Hepatocyte (in vitro differentiated cells): ENCODE measurements at regions not wholly inside any gene's neighbourhood (a gene's known extent, or its start where the extent isn't known, plus 50 kb on each side); places are given as distances from the start of the nearest gene placed in this dataset.

Experiments used
- DNase-seq: peaks from one replicate; pipeline ENCODE4 v3.0.0-alpha.2; 2016; ENCODE audit warnings: low spot score
- H2AFZ ChIP-seq: fragments of 200-600 bp; sonication (generic); 2 replicates; pipeline ENCODE4 v1.6.0; 2016; ENCODE audit warnings: antibody characterized with exemption, mild to moderate bottlenecking
- H3K27ac ChIP-seq: fragments of 200-600 bp; sonication (generic); 2 replicates; pipeline ENCODE4 v1.5.1; 2016; ENCODE audit warnings: mild to moderate bottlenecking
- H3K27me3 ChIP-seq: fragments of 200-600 bp; sonication (generic); 2 replicates; pipeline ENCODE4 v1.6.1; 2016
- H3K36me3 ChIP-seq: fragments of 200-600 bp; sonication (generic); replicated peaks from 2 replicates; pipeline ENCODE4 v1.5.1; 2016; ENCODE audit warnings: low read depth; ENCODE audit not compliant: insufficient read depth
- H3K4me1 ChIP-seq: fragments of 200-600 bp; sonication (generic); 2 replicates; pipeline ENCODE4 v1.5.1; 2016; ENCODE audit warnings: mild to moderate bottlenecking, moderate library complexity; ENCODE audit not compliant: insufficient read depth
- H3K4me2 ChIP-seq: fragments of 200-600 bp; sonication (generic); 2 replicates; pipeline ENCODE4 v1.6.0; 2016
- H3K4me3 ChIP-seq: fragments of 200-600 bp; sonication (generic); 2 replicates; pipeline ENCODE4 v1.5.1; 2016; ENCODE audit warnings: mild to moderate bottlenecking
- H3K79me2 ChIP-seq: fragments of 200-600 bp; sonication (generic); 2 replicates; pipeline ENCODE4 v1.6.0; 2017; ENCODE audit warnings: mild to moderate bottlenecking
- H3K9me2 ChIP-seq: fragments of 200-600 bp; sonication (generic); replicated peaks from 2 replicates; pipeline ENCODE4 v1.6.0; 2017; ENCODE audit warnings: mild to moderate bottlenecking; ENCODE audit not compliant: insufficient read depth
- H3K9me3 ChIP-seq: fragments of 200-600 bp; sonication (generic); 2 replicates; pipeline ENCODE4 v1.5.1; 2016; ENCODE audit warnings: low read depth, mild to moderate bottlenecking
- H4K20me1 ChIP-seq: fragments of 200-600 bp; sonication (generic); 2 replicates; pipeline ENCODE4 v1.6.0; 2016; ENCODE audit warnings: mild to moderate bottlenecking; ENCODE audit not compliant: insufficient read depth, poor library complexity, severe bottlenecking
- CTCF ChIP-seq: fragments of 200-600 bp; sonication (generic); IDR thresholded peaks from 2 replicates; pipeline ENCODE4 v1.5.1; 2016; ENCODE audit warnings: antibody characterized with exemption, mild to moderate bottlenecking; ENCODE audit not compliant: poor library complexity
- EZH2 ChIP-seq: fragments of 200-600 bp; sonication (generic); IDR thresholded peaks from 2 replicates; pipeline ENCODE4 v1.6.1; 2016; ENCODE audit warnings: antibody characterized with exemption, mild to moderate bottlenecking, borderline replicate concordance
- EZH2phosphoT487 ChIP-seq: fragments of 200-600 bp; sonication (generic); IDR thresholded peaks from one replicate; pipeline ENCODE4 v1.6.1; 2018; ENCODE audit warnings: antibody characterized with exemption, mild to moderate bottlenecking, low read depth, moderate library complexity; ENCODE audit not compliant: unreplicated experiment, severe bottlenecking
- WGBS: methylation state at CpG from one replicate; pipeline ENCODE4 v1.1.6; 2016; ENCODE audit warnings: low lambda C conversion rate; ENCODE audit errors: missing lambda C conversion rate; 5-methylcytosine and 5-hydroxymethylcytosine counted together

GRCh38 chr2:180604077-180604476 is 376.3 kb upstream of the UBE2E3 start:
- no peaks in the 10 kb centered on the region for H3K9me3 ChIP-seq
- H3K4me3 ChIP-seq, result no peak overlapping the region
- no peak overlapping the region for H3K27ac ChIP-seq
- WGBS, result 38% methylated on average over 4 of the region's 4 CpGs
- no peaks in the 10 kb centered on the region for H3K4me1 ChIP-seq
- no peaks in the 10 kb centered on the region for H3K79me2 ChIP-seq
- peak; percentile 32 for TF ChIP-seq CTCF
- TF ChIP-seq EZH2phosphoT487, result no peak
- no peak overlapping the region for H3K4me2 ChIP-seq
- no peaks in the 10 kb centered on the region for H3K36me3 ChIP-seq
- no peaks in the 10 kb centered on the region for H4K20me1 ChIP-seq
- peak; percentile 14 for DNase-seq
- H2AFZ ChIP-seq, result no peak overlapping the region
- no peaks in the 10 kb centered on the region for H3K9me2 ChIP-seq
- no peaks in the 10 kb centered on the region for H3K27me3 ChIP-seq

GRCh38 chr2:180601016-180601415 is 379.4 kb upstream of the UBE2E3 start:
- Histone ChIP-seq H3K4me2 (no peak overlapping the region), H3K9me3 (no peaks in the 10 kb centered on the region), H2AFZ (no peak overlapping the region), H4K20me1 (no peaks in the 10 kb centered on the region), H3K27ac (no peak overlapping the region), H3K36me3 (no peaks in the 10 kb centered on the region), H3K9me2 (no peaks in the 10 kb centered on the region), H3K4me3 (no peak overlapping the region), H3K79me2 (no peaks in the 10 kb centered on the region), H3K27me3 (no peaks in the 10 kb centered on the region), H3K4me1 (no peaks in the 10 kb centered on the region)
- TF ChIP-seq EZH2phosphoT487, result no peak
- TF ChIP-seq CTCF, result no peak
- TF ChIP-seq EZH2, result no peak
- DNase-seq, result no peak
- 70% methylated on average over 1 of the region's 1 CpG for WGBS

GRCh38 chr2:180599804-180600203 is 380.6 kb upstream of the UBE2E3 start:
- Histone ChIP-seq H3K27ac (no peak overlapping the region), H3K9me2 (no peaks in the 10 kb centered on the region), H2AFZ (no peak overlapping the region), H3K4me3 (no peak overlapping the region), H4K20me1 (no peaks in the 10 kb centered on the region), H3K9me3 (no peaks in the 10 kb centered on the region), H3K4me1 (no peaks in the 10 kb centered on the region), H3K27me3 (no peaks in the 10 kb centered on the region), H3K4me2 (no peak overlapping the region), H3K36me3 (no peaks in the 10 kb centered on the region), H3K79me2 (no peaks in the 10 kb centered on the region)
- TF ChIP-seq CTCF, result no peak
- TF ChIP-seq EZH2, result no peak
- TF ChIP-seq EZH2phosphoT487, result no peak
- WGBS, result 54% methylated on average over 4 of the region's 4 CpGs
- no peak for DNase-seq

GRCh38 chr2:180597179-180597578 is 383.2 kb upstream of the UBE2E3 start:
- Histone ChIP-seq H3K4me1 (no peaks in the 10 kb centered on the region), H2AFZ (no peak overlapping the region), H4K20me1 (no peaks in the 10 kb centered on the region), H3K4me3 (no peak overlapping the region), H3K27ac (no peak overlapping the region), H3K4me2 (no peak overlapping the region), H3K79me2 (no peaks in the 10 kb centered on the region), H3K36me3 (no peaks in the 10 kb centered on the region), H3K27me3 (no peaks in the 10 kb centered on the region), H3K9me3 (no peaks in the 10 kb centered on the region), H3K9me2 (no peaks in the 10 kb centered on the region)
- WGBS, result 87% methylated on average over 2 of the region's 2 CpGs
- no peak for DNase-seq
- TF ChIP-seq EZH2, result no peak
